BLaER1 (cell line): ENCODE measurements at regions not wholly inside any gene's neighbourhood (a gene's known extent, or its start where the extent isn't known, plus 50 kb on each side); places are given as distances from the start of the nearest gene placed in this dataset.
"Not testable (repeated sequence)": the region's sequence is repeated elsewhere in the genome, so short reads cannot be mapped to it uniquely, and the experiment has no call there.

ENCODE experiments used
- H3K27ac ChIP-seq: shearing (Covaris generic); formaldehyde crosslinking; 2 replicates; pipeline ENCODE4 v1.8.1; 2022
- H3K27me3 ChIP-seq: shearing (Covaris generic); formaldehyde crosslinking; 2 replicates; pipeline ENCODE4 v1.8.1; 2022
- H3K36me3 ChIP-seq: shearing (Covaris generic); formaldehyde crosslinking; 2 replicates; pipeline ENCODE4 v1.8.1; 2022
- H3K4me1 ChIP-seq: shearing (Covaris generic); formaldehyde crosslinking; 2 replicates; pipeline ENCODE4 v1.8.1; 2022
- H3K4me2 ChIP-seq: shearing (Covaris generic); formaldehyde crosslinking; 2 replicates; pipeline ENCODE4 v1.8.1; 2022
- H3K4me3 ChIP-seq: shearing (Covaris generic); formaldehyde crosslinking; 2 replicates; pipeline ENCODE4 v1.8.1; 2022
- H3K9ac ChIP-seq: shearing (Covaris generic); formaldehyde crosslinking; 2 replicates; pipeline ENCODE4 v1.8.1; 2022
- H3K9me3 ChIP-seq: shearing (Covaris generic); formaldehyde crosslinking; 2 replicates; pipeline ENCODE4 v1.8.1; 2022
- H4K20me1 ChIP-seq: shearing (Covaris generic); formaldehyde crosslinking; 2 replicates; pipeline ENCODE4 v1.8.1; 2022
- Cebpa-rat ChIP-seq: shearing (Covaris generic); IDR thresholded peaks from 2 replicates; pipeline ENCODE4 v1.8.1; 2022

- Histone ChIP-seq H4K20me1 (peaks cover 17% of the 10 kb centered on the region; the same call in 1 of the 2 replicates), H3K9me3 (peaks cover 7% of the 10 kb centered on the region), H3K4me2 (peak overlapping the region; percentile 90), H3K4me1 (peaks cover 94% of the 10 kb centered on the region), H3K27ac (no peak overlapping the region), H3K9ac (no peak overlapping the region), H3K4me3 (peak overlapping the region; percentile 36), H3K36me3 (no peaks in the 10 kb centered on the region), H3K27me3 (no peaks in the 10 kb centered on the region)
- TF ChIP-seq Cebpa-rat, result no peak
These were observed 309.2 kb downstream of the BRD1 start for GRCh38 chr22:49518436-49518970.

- no peaks in the 10 kb centered on the region for H3K36me3 ChIP-seq
- H3K4me2 ChIP-seq, result peak overlapping the region; percentile 90
- no peak for TF ChIP-seq Cebpa-rat
- H3K4me1 ChIP-seq, result peaks cover 94% of the 10 kb centered on the region
- H3K9me3 ChIP-seq, result peaks cover 7% of the 10 kb centered on the region
- no peak overlapping the region for H3K27ac ChIP-seq
- H4K20me1 ChIP-seq, result peaks cover 9% of the 10 kb centered on the region; the same call in 1 of the 2 replicates
- H3K27me3 ChIP-seq, result no peaks in the 10 kb centered on the region
- no peak overlapping the region for H3K9ac ChIP-seq
- H3K4me3 ChIP-seq, result no peak overlapping the region
These were observed 309.9 kb downstream of the BRD1 start for GRCh38 chr22:49517667-49518185.

GRCh38 chr22:49517211-49517610 is 310.5 kb downstream of the BRD1 start:
- Histone ChIP-seq H3K27ac (no peak overlapping the region), H3K36me3 (no peaks in the 10 kb centered on the region), H3K9me3 (peaks cover 7% of the 10 kb centered on the region), H3K27me3 (no peaks in the 10 kb centered on the region), H4K20me1 (peaks cover 8% of the 10 kb centered on the region; the same call in 1 of the 2 replicates), H3K4me3 (no peak overlapping the region), H3K9ac (no peak overlapping the region), H3K4me1 (peaks cover 94% of the 10 kb centered on the region), H3K4me2 (peak overlapping the region; percentile 90)
- TF ChIP-seq Cebpa-rat, result no peak

- peak; percentile 91 for TF ChIP-seq Cebpa-rat
- H3K36me3 ChIP-seq, result no peaks in the 10 kb centered on the region
- no peak overlapping the region for H3K4me3 ChIP-seq
- H3K9me3 ChIP-seq, result peaks cover 8% of the 10 kb centered on the region
- H3K27me3 ChIP-seq, result no peaks in the 10 kb centered on the region
- H3K9ac ChIP-seq, result no peak overlapping the region
- no peak overlapping the region for H3K27ac ChIP-seq
- H3K4me1 ChIP-seq, result peaks cover 87% of the 10 kb centered on the region
- H3K4me2 ChIP-seq, result peak overlapping the region; percentile 79
- H4K20me1 ChIP-seq, result peaks cover 8% of the 10 kb centered on the region; the same call in 1 of the 2 replicates
These were observed 312.2 kb downstream of the BRD1 start for GRCh38 chr22:49515475-49515874.

GRCh38 chr22:49514641-49515040 is 313.0 kb downstream of the BRD1 start:
- H4K20me1 ChIP-seq, result peaks cover 8% of the 10 kb centered on the region; the same call in 1 of the 2 replicates
- TF ChIP-seq Cebpa-rat, result no peak

GRCh38 chr22:49514211-49514610 is 313.5 kb downstream of the BRD1 start:
- peaks cover 4% of the 10 kb centered on the region for H3K9me3 ChIP-seq
- H3K36me3 ChIP-seq, result no peaks in the 10 kb centered on the region
- H4K20me1 ChIP-seq, result peaks cover 8% of the 10 kb centered on the region; the same call in 1 of the 2 replicates
- no peak overlapping the region for H3K4me3 ChIP-seq
- H3K4me2 ChIP-seq, result peak overlapping the region; percentile 79
- H3K27me3 ChIP-seq, result no peaks in the 10 kb centered on the region
- no peak overlapping the region for H3K9ac ChIP-seq
- no peak for TF ChIP-seq Cebpa-rat
- peaks cover 79% of the 10 kb centered on the region for H3K4me1 ChIP-seq
- peak overlapping the region; percentile 28 for H3K27ac ChIP-seq

More at GRCh38 chr22:49514641-49515040, 313.0 kb downstream of the BRD1 start:
- peaks cover 84% of the 10 kb centered on the region for H3K4me1 ChIP-seq
- no peaks in the 10 kb centered on the region for H3K36me3 ChIP-seq
- H3K4me2 ChIP-seq, result peak overlapping the region; percentile 79
- no peak overlapping the region for H3K9ac ChIP-seq
- peak overlapping the region; percentile 28 for H3K27ac ChIP-seq
- H3K4me3 ChIP-seq, result no peak overlapping the region
- H3K9me3 ChIP-seq, result peaks cover 4% of the 10 kb centered on the region; the same call in 1 of the 2 replicates
- H3K27me3 ChIP-seq, result no peaks in the 10 kb centered on the region

- Histone ChIP-seq H3K9me3 (peaks cover 4% of the 10 kb centered on the region), H3K27ac (0 out of 2 replicates have a peak overlapping the region, but pooled peaks have one; percentile 28), H3K9ac (no peak overlapping the region), H3K4me3 (no peak overlapping the region), H4K20me1 (peaks cover 8% of the 10 kb centered on the region; the same call in 1 of the 2 replicates), H3K36me3 (no peaks in the 10 kb centered on the region), H3K4me2 (peak overlapping the region; percentile 79), H3K27me3 (no peaks in the 10 kb centered on the region), H3K4me1 (peaks cover 71% of the 10 kb centered on the region)
- TF ChIP-seq Cebpa-rat, result no peak
These were observed 314.3 kb downstream of the BRD1 start for GRCh38 chr22:49513358-49513851.

GRCh38 chr22:49512487-49513165 is 315.0 kb downstream of the BRD1 start:
- H3K9me3 ChIP-seq, result peaks cover 4% of the 10 kb centered on the region
- H3K36me3 ChIP-seq, result no peaks in the 10 kb centered on the region
- no peak for TF ChIP-seq Cebpa-rat
- H3K9ac ChIP-seq, result no peak overlapping the region
- no peaks in the 10 kb centered on the region for H3K27me3 ChIP-seq
- H3K27ac ChIP-seq, result peak overlapping the region; percentile 76
- H3K4me2 ChIP-seq, result peak overlapping the region; percentile 79
- no peak overlapping the region for H3K4me3 ChIP-seq
- peaks cover 63% of the 10 kb centered on the region for H3K4me1 ChIP-seq
- 0 out of 2 replicates have a peak, but pooled peaks cover 8% of the 10 kb centered on the region for H4K20me1 ChIP-seq

- H3K9ac ChIP-seq, H3K36me3 ChIP-seq, H3K4me3 ChIP-seq, H3K27me3 ChIP-seq, H3K9me3 ChIP-seq, H4K20me1 ChIP-seq: not testable (repeated sequence)
- Histone ChIP-seq H3K4me1 (peaks cover 53% of the 10 kb centered on the region), H3K27ac (peak overlapping the region; percentile 76), H3K4me2 (peak overlapping the region; percentile 79)
These were observed 316.1 kb downstream of the BRD1 start for GRCh38 chr22:49511393-49512189.
